Amniotic stem cell (primary cell): ENCODE measurements at regions not wholly inside any gene's neighbourhood (a gene's known extent, or its start where the extent isn't known, plus 50 kb on each side); places are given as distances from the start of the nearest gene placed in this dataset.
A peak's percentile ranks its signal among the peaks of the same experiment; 100 is the strongest.

ENCODE experiments used
- DNase-seq: peaks from one replicate; lab custom pipeline; 2025; lab: John Stamatoyannopoulos, UW

GRCh38 chr2:64283641-64284361 lies 139.6 kb upstream of the PELI1 start:
- no peak for DNase-seq

- DNase-seq: no peak
Measured at GRCh38 chr2:64284751-64285150, 140.5 kb upstream of the PELI1 start.

GRCh38 chr2:64287202-64287740 lies 143.1 kb upstream of the PELI1 start:
- DNase-seq: no peak

- DNase-seq: no peak
Measured at GRCh38 chr2:64288321-64289193, 144.3 kb upstream of the PELI1 start.

GRCh38 chr2:64289251-64289650 lies 145.0 kb upstream of the PELI1 start:
- DNase-seq: no peak

GRCh38 chr2:64289737-64290136 lies 145.5 kb upstream of the PELI1 start:
- DNase-seq: no peak

- peak; percentile 65 for DNase-seq
Measured at GRCh38 chr2:64291181-64291580, 147.0 kb upstream of the PELI1 start.

GRCh38 chr2:64295326-64296139 lies 151.3 kb upstream of the PELI1 start:
- no peak for DNase-seq

GRCh38 chr2:64296140-64296480 lies 151.9 kb upstream of the PELI1 start:
- DNase-seq: no peak

GRCh38 chr2:64296695-64297346 lies 152.6 kb upstream of the PELI1 start:
- DNase-seq: no peak

- no peak for DNase-seq
Measured at GRCh38 chr2:64298161-64298560, 153.9 kb upstream of the PELI1 start.

GRCh38 chr2:64300066-64300465 lies 153.9 kb upstream of the LGALSL start:
- no peak for DNase-seq

- no peak for DNase-seq
Measured at GRCh38 chr2:64303250-64303649, 150.7 kb upstream of the LGALSL start.

- DNase-seq: no peak
Measured at GRCh38 chr2:64307421-64307820, 146.5 kb upstream of the LGALSL start.

- DNase-seq: no peak
Measured at GRCh38 chr2:64311191-64311910, 142.6 kb upstream of the LGALSL start.

GRCh38 chr2:64311948-64312621 lies 141.9 kb upstream of the LGALSL start:
- DNase-seq: peak; percentile 74

GRCh38 chr2:64312622-64313397 lies 141.2 kb upstream of the LGALSL start:
- DNase-seq: no peak

- no peak for DNase-seq
Measured at GRCh38 chr2:64313398-64313723, 140.6 kb upstream of the LGALSL start.

- DNase-seq: no peak
Measured at GRCh38 chr2:64315291-64315960, 138.5 kb upstream of the LGALSL start.
